A549 (cell line): ENCODE measurements at regions not wholly inside any gene's neighbourhood (a gene's known extent, or its start where the extent isn't known, plus 50 kb on each side); places are given as distances from the start of the nearest gene placed in this dataset.

Experiments
- ATAC-seq, 2 experiments: fragments of 200-7000 bp in 1 of 2; fragments of >200 bp in 1 of 2; cut with Nextera tagmentation in 1 of 2; cut with Tn5 transposase in 1 of 2; 3 replicates each; pipeline versions ENCODE4 v1.8.0 to v1.9.1; 2018 to 2020; ENCODE audit warnings: mild to moderate bottlenecking in 1 of 2, moderate library complexity in 1 of 2
- CTCF ChIA-PET: fragments of 300-600 bp; sonication (Branson Sonifier 250); formaldehyde crosslinking; extraction: SDS; loops from one replicate; lab custom pipeline; 2021; ENCODE audit warnings: antibody characterized with exemption, inconsistent platforms; lab: Yijun Ruan, JAX
- POLR2A ChIA-PET: fragments of 350-600 bp; formaldehyde crosslinking; extraction: SDS; loops from one replicate; lab custom pipeline; 2021; ENCODE audit warnings: antibody characterized with exemption, inconsistent platforms; lab: Yijun Ruan, JAX
- DNase-seq, 2 experiments: peaks; one replicate each; pipeline versions ENCODE4 v3.0.0 to v3.0.0-alpha.2; 2011 to 2016; ENCODE audit warnings: low read depth in 1 of 2, low spot score in 1 of 2
- FAIRE-seq: peaks from 2 replicates; lab custom pipeline; 2011; peaks lifted over from hg19 to GRCh38; lab: Jason Lieb, UNC
- H3K27ac ChIP-seq, 2 experiments: fragments of >200 bp; sonication (Bioruptor Twin); formaldehyde crosslinking; 3 replicates each; pipeline ENCODE4 v1.5.1; 2016 to 2017
- H3K4me1 ChIP-seq: fragments of >200 bp; sonication (Bioruptor Twin); formaldehyde crosslinking; 3 replicates; pipeline ENCODE4 v1.6.1; 2016
- H3K4me2 ChIP-seq: fragments of >200 bp; sonication (Bioruptor Twin); formaldehyde crosslinking; 3 replicates; pipeline ENCODE4 v1.6.1; 2016
- H3K4me3 ChIP-seq: fragments of >200 bp; sonication (Bioruptor Twin); formaldehyde crosslinking; 3 replicates; pipeline ENCODE4 v1.5.1; 2016
- H3K9me3 ChIP-seq: fragments of >200 bp; sonication (Bioruptor Twin); formaldehyde crosslinking; 3 replicates; pipeline ENCODE4 v1.6.1; 2016
- ATOH8 ChIP-seq: fragments of 250-450 bp; sonication (Bioruptor Pico); IDR thresholded peaks from 2 replicates; pipeline ENCODE4 v1.5.0; 2020; ENCODE audit warnings: low read depth, mild to moderate bottlenecking, moderate library complexity
- BCL3 ChIP-seq: fragments of >200 bp; sonication (Bioruptor Twin); formaldehyde crosslinking; IDR thresholded peaks from 3 replicates; pipeline ENCODE4 v1.6.1; 2016
- BHLHE40 ChIP-seq: IDR thresholded peaks from 2 replicates; pipeline ENCODE4 v1.6.1; 2012; ENCODE audit warnings: low read depth, low read length, inconsistent platforms
- CBX8 ChIP-seq: fragments of 200-600 bp; sonication (generic); IDR thresholded peaks from 2 replicates; pipeline ENCODE4 v1.6.1; 2016
- CHD2 ChIP-seq: fragments of 150-350 bp; IDR thresholded peaks from 2 replicates; pipeline ENCODE4 v1.6.1; 2014; ENCODE audit warnings: low read length; ENCODE audit not compliant: partially characterized antibody
- CHD4 ChIP-seq: fragments of 200-600 bp; sonication (generic); IDR thresholded peaks from 2 replicates; pipeline ENCODE4 v1.6.1; 2016; ENCODE audit warnings: antibody characterized with exemption, mild to moderate bottlenecking, borderline replicate concordance
- EHF ChIP-seq: fragments of 250-450 bp; sonication (Bioruptor Pico); IDR thresholded peaks from 2 replicates; pipeline ENCODE4 v1.5.0; 2020; ENCODE audit warnings: mild to moderate bottlenecking
- EP300 ChIP-seq, 2 experiments: fragments of >200 bp; sonication (Bioruptor Twin); formaldehyde crosslinking; IDR thresholded peaks; 2 replicates in 1 of 2; 3 replicates in 1 of 2; pipeline ENCODE4 v1.6.1; 2016 to 2017
- FOXS1 ChIP-seq: fragments of 250-450 bp; sonication (Bioruptor Pico); IDR thresholded peaks from 2 replicates; pipeline ENCODE4 v1.5.0; 2020; ENCODE audit warnings: mild to moderate bottlenecking, moderate library complexity
- HOXA7 ChIP-seq: fragments of 250-450 bp; sonication (Bioruptor Pico); IDR thresholded peaks from 2 replicates; pipeline ENCODE4 v1.5.0; 2020; ENCODE audit warnings: mild to moderate bottlenecking, moderate library complexity
- KDM1A ChIP-seq: fragments of 200-600 bp; sonication (generic); IDR thresholded peaks from 2 replicates; pipeline ENCODE4 v1.6.1; 2016; ENCODE audit warnings: low read depth, mild to moderate bottlenecking
- MAFK ChIP-seq: fragments of 450-650 bp; IDR thresholded peaks from 2 replicates; pipeline ENCODE4 v1.6.1; 2014; ENCODE audit not compliant: partially characterized antibody
- MAX ChIP-seq: IDR thresholded peaks from 2 replicates; pipeline ENCODE4 v1.6.1; 2012
- NFE2L2 ChIP-seq: fragments of 150-350 bp; conservative IDR thresholded peaks from 2 replicates; pipeline ENCODE4 v1.6.1; 2014; ENCODE audit warnings: low read length
- PBX3 ChIP-seq: IDR thresholded peaks from 2 replicates; pipeline ENCODE4 v1.6.1; 2012
- REST ChIP-seq: fragments of 200-600 bp; sonication (generic); IDR thresholded peaks from 2 replicates; pipeline ENCODE4 v1.6.1; 2016; ENCODE audit warnings: antibody characterized with exemption, mild to moderate bottlenecking, moderate library complexity
- RNF2 ChIP-seq: fragments of 200-600 bp; sonication (generic); IDR thresholded peaks from 2 replicates; pipeline ENCODE4 v1.6.1; 2016; ENCODE audit warnings: low read depth, mild to moderate bottlenecking, antibody characterized with exemption, moderate library complexity, borderline replicate concordance
- SMC3 ChIP-seq: fragments of >200 bp; sonication (Bioruptor Twin); formaldehyde crosslinking; IDR thresholded peaks from 3 replicates; pipeline ENCODE4 v1.6.1; 2018; ENCODE audit warnings: inconsistent platforms
- TFCP2L1 ChIP-seq: fragments of 250-450 bp; sonication (Bioruptor Pico); IDR thresholded peaks from 2 replicates; pipeline ENCODE4 v1.5.0; 2021; ENCODE audit warnings: mild to moderate bottlenecking
- ZFP36 ChIP-seq: fragments of 450-650 bp; IDR thresholded peaks from 2 replicates; pipeline ENCODE4 v1.6.1; 2014; ENCODE audit warnings: borderline replicate concordance; ENCODE audit not compliant: partially characterized antibody
- ZSCAN20 ChIP-seq: fragments of 250-450 bp; sonication (Bioruptor Pico); IDR thresholded peaks from 2 replicates; pipeline ENCODE4 v1.8.0; 2022; ENCODE audit warnings: mild to moderate bottlenecking, moderate library complexity
- WGBS: methylation state at CpG from one replicate; pipeline ENCODE4 v1.1.6; 2017; ENCODE audit errors: missing lambda C conversion rate; 5-methylcytosine and 5-hydroxymethylcytosine counted together

- ATAC-seq (no peak), DNase-seq (no peak), FAIRE-seq (no peak)
- TF ChIP-seq CHD2 (no peak), RNF2 (no peak), TFCP2L1 (CRISPR knock-in tag) (no peak), CBX8 (no peak), ATOH8 (CRISPR knock-in tag) (no peak), MAFK (no peak), NFE2L2 (no peak), BCL3 (no peak), REST (no peak), FOXS1 (CRISPR knock-in tag) (no peak), CHD4 (no peak), HOXA7 (CRISPR knock-in tag) (no peak), PBX3 (no peak), EP300 (IDR thresholded peaks at IDR 0.05) (no peak)
- H3K4me2 ChIP-seq, result no peak overlapping the region
- H3K4me3 ChIP-seq, result no peak overlapping the region
- no peak overlapping the region for H3K27ac ChIP-seq
- 59% methylated on average over 9 of the region's 9 CpGs for WGBS
- CTCF ChIA-PET, result interaction anchor here (1.0 to 1.3 kb wide), 3 partner anchors 8 to 16 kb away, joined by 3 to 5 read pairs (median 3); no protein-coding TSS in a partner anchor
- H3K4me1 ChIP-seq, result no peaks in the 10 kb centered on the region
- POLR2A ChIA-PET, result no interaction called here
- H3K9me3 ChIP-seq, result peaks cover 7% of the 10 kb centered on the region; the same call in 2 of the 3 replicates
Observed at GRCh38 chr2:62354771-62355561, 151.0 kb downstream of the TMEM17 start.

- Histone ChIP-seq H3K4me1 (no peaks in the 10 kb centered on the region), H3K4me2 (no peak overlapping the region), H3K27ac (no peak overlapping the region), H3K4me3 (no peak overlapping the region), H3K9me3 (peaks cover 7% of the 10 kb centered on the region; the same call in 2 of the 3 replicates)
- FAIRE-seq (no peak), ATAC-seq (no peak), DNase-seq (no peak)
- 52% methylated on average over 1 of the region's 1 CpG for WGBS
- POLR2A ChIA-PET, result no interaction called here
- CTCF ChIA-PET, result no interaction called here
- TF ChIP-seq BHLHE40, result no peak
- TF ChIP-seq EHF, result no peak
- TF ChIP-seq HOXA7 (CRISPR knock-in tag), result no peak
- TF ChIP-seq SMC3, result no peak
- TF ChIP-seq ZSCAN20 (CRISPR knock-in tag), result no peak
- TF ChIP-seq KDM1A, result no peak
- TF ChIP-seq ZFP36, result no peak
- TF ChIP-seq MAX, result no peak
Observed at GRCh38 chr2:62352031-62352430, 154.0 kb downstream of the TMEM17 start.
